Adrenal gland (tissue), 5 donors: ENCODE measurements at regions not wholly inside any gene's neighbourhood (a gene's known extent, or its start where the extent isn't known, plus 50 kb on each side); places are given as distances from the start of the nearest gene placed in this dataset.

Experiments used
- POLR2A ChIP-seq, 2 donors: fragments of 450-650 bp; IDR thresholded peaks; one replicate each; pipeline ENCODE4 v1.6.1; 2017; ENCODE audit warnings: antibody characterized with exemption in 2 of 2, mild to moderate bottlenecking in 2 of 2, moderate library complexity in 1 of 2
- TF ChIP-seq, protein P1 (sequence below), 6 experiments: fragments of 450-650 bp in 4 of 6; fragments of 200-600 bp in 2 of 6; sonication (generic) in 1 of 6; IDR thresholded peaks; 1 replicate in 5 of 6; 2 replicates in 1 of 6; pipeline versions ENCODE4 v1.5.1 to v1.8.0; 2016 to 2021; ENCODE audit warnings: antibody characterized with exemption in 6 of 6, mild to moderate bottlenecking in 2 of 6, moderate library complexity in 1 of 6
- donor health status: DM: no; HTN: no; CAD: no.

DNA sequence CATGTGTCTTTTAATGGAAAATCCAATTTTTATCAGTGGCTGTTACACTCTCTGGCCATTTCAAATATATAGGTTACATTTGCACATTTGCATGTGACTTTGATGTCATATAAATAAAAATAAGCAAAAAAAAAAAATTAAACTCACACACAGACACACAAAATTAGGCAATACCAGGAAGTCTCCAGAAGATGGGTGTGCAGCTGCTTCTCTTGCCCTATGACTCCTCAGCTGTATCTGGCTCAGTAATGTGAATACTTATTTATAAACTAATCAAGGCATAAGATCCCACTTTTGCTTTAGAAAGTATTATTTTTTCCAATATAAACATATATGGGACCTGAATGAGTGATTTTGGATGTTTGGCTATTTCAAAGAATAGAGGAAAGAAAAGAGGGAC, 461.1 kb downstream of the LRIG3 start:
- TF ChIP-seq, protein P1, sequence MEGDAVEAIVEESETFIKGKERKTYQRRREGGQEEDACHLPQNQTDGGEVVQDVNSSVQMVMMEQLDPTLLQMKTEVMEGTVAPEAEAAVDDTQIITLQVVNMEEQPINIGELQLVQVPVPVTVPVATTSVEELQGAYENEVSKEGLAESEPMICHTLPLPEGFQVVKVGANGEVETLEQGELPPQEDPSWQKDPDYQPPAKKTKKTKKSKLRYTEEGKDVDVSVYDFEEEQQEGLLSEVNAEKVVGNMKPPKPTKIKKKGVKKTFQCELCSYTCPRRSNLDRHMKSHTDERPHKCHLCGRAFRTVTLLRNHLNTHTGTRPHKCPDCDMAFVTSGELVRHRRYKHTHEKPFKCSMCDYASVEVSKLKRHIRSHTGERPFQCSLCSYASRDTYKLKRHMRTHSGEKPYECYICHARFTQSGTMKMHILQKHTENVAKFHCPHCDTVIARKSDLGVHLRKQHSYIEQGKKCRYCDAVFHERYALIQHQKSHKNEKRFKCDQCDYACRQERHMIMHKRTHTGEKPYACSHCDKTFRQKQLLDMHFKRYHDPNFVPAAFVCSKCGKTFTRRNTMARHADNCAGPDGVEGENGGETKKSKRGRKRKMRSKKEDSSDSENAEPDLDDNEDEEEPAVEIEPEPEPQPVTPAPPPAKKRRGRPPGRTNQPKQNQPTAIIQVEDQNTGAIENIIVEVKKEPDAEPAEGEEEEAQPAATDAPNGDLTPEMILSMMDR (IDR thresholded peaks at IDR 0.05) = no peak
- no peak for TF ChIP-seq POLR2A (IDR thresholded peaks at IDR 0.05)
